ENCODE measurements at regions not wholly inside any gene's neighbourhood (a gene's known extent, or its start where the extent isn't known, plus 50 kb on each side); places are given as distances from the start of the nearest gene placed in this dataset.

DNA sequence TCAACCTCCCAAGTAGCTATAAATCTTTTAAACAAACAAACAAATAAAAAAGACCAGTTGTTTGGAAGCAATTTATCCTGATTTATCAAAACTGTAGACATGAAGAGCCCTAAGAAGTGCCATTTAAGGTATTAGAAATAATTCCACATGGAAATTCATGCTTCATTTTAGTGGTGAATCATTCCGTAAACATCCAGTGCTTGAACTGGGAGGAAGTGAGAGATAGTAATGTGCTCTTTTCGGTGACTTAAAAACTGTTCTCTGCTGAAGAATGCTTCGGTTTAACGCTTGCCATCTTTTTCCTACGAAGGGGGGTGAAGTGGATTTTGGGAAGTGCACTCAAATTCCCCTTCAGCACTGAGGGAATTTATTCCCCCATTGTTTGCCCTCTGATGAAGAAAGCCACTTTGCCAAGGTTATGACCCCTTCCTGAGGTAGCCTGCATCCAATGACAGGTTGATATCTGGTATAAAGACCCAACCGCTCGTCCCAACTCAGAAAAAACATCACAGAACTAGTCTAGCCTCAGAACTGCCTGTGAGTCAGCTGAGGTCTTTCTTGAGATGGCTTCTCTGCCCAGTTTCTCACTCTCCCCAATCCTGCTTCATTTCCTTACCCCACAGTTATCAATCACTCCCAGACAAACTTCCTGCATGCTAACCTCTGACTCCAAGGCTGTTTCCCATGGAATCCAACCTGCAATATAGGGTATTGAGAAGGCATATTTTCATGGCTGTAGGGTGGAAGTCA, 244.1 kb downstream of the AEBP2 start:
- H3K23ac ChIP-seq (ENCODE audit: low read length), result no peak overlapping the region
- H3K4ac ChIP-seq (ENCODE audit: low read depth, low read length), result no peak overlapping the region
- no peak overlapping the region for H3K27ac ChIP-seq (ENCODE audit: low read depth, low read length)
- no peak overlapping the region for H2AFZ ChIP-seq (ENCODE audit: insufficient read depth, low read length, poor library complexity)
- no peak overlapping the region for H3K18ac ChIP-seq (ENCODE audit: low read length)
- peaks cover 3% of the 10 kb centered on the region for H3K9me3 ChIP-seq (ENCODE audit: insufficient read depth, low read depth, low read length)
- H2BK120ac ChIP-seq (ENCODE audit: insufficient read depth, low read length, poor library complexity), result no peak overlapping the region
- no peak overlapping the region for H3K14ac ChIP-seq (ENCODE audit: low read length)
- no peaks in the 10 kb centered on the region for H3K79me1 ChIP-seq (ENCODE audit: low read length)
- no peak overlapping the region for H2BK5ac ChIP-seq (ENCODE audit: low read depth, low read length, poor library complexity)
- H3K27me3 ChIP-seq (ENCODE audit: insufficient read depth, low read length), result no peaks in the 10 kb centered on the region
- no peak overlapping the region for H3K4me2 ChIP-seq (ENCODE audit: low read length)
- H4K8ac ChIP-seq (ENCODE audit: low read depth, low read length), result no peak overlapping the region
- no peaks in the 10 kb centered on the region for H3K36me3 ChIP-seq (ENCODE audit: control insufficient read depth in 1 of 2, insufficient read depth in 2 of 2, low read length in 2 of 2)
- H3K79me2 ChIP-seq (ENCODE audit: control insufficient read depth, insufficient read depth, low read length, poor library complexity), result no peaks in the 10 kb centered on the region
- no peak overlapping the region for H2AK5ac ChIP-seq (ENCODE audit: low read length)
- H3K4me3 ChIP-seq (ENCODE audit: low read depth, low read length), result no peak overlapping the region
- no peak overlapping the region for H2BK12ac ChIP-seq (ENCODE audit: low read length)
- no peak overlapping the region for H4K12ac ChIP-seq (ENCODE audit: low read depth, low read length)
- H4K91ac ChIP-seq (ENCODE audit: low read depth, low read length), result no peak overlapping the region
- no CpG with 5 or more reads among the region's 7 CpGs for WGBS (ENCODE audit: extremely low coverage, insufficient coverage, insufficient read length)
- H3K4me1 ChIP-seq (ENCODE audit: control insufficient read depth in 1 of 2, insufficient read depth in 2 of 2, low read length in 2 of 2), result peaks cover 0 to 5% of the 10 kb centered on the region in 2 experiments
- H3K9ac ChIP-seq (ENCODE audit: low read length), result no peak overlapping the region
- no peak for DNase-seq

DNA sequence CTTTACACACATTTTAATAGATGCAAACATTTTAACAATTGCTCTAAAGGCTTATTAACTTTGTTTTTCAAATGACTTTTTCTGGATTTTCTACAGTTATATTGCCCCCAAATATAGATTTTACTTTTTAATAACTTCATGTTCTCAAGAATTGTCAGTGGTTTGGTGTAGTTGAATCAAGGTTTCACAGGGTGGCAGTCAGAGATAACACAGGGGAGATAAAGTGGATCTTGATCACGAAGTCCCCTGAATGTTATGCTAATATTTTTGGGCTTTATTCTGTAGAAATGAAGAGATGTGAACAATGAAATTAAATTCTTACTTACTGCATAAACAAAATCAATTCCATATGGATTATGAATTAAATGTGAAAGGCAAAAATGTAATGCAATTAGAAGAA, 248.1 kb downstream of the AEBP2 start:
- no peak overlapping the region for H2BK5ac ChIP-seq (ENCODE audit: low read depth, low read length, poor library complexity)
- no peak for DNase-seq
- no peak overlapping the region for H4K8ac ChIP-seq (ENCODE audit: low read depth, low read length)
- H2AK5ac ChIP-seq (ENCODE audit: low read length), result no peak overlapping the region
- H3K4me2 ChIP-seq (ENCODE audit: low read length), result no peak overlapping the region
- H2BK12ac ChIP-seq (ENCODE audit: low read length), result no peak overlapping the region
- H4K91ac ChIP-seq (ENCODE audit: low read depth, low read length), result no peak overlapping the region
- no peak overlapping the region for H3K14ac ChIP-seq (ENCODE audit: low read length)
- H3K27me3 ChIP-seq (ENCODE audit: insufficient read depth, low read length), result no peaks in the 10 kb centered on the region
- H3K9ac ChIP-seq (ENCODE audit: low read length), result no peak overlapping the region
- WGBS (ENCODE audit: extremely low coverage, insufficient coverage, insufficient read length), result no CpG with 5 or more reads among the region's 1 CpG
- H4K12ac ChIP-seq (ENCODE audit: low read depth, low read length), result no peak overlapping the region
- H3K79me1 ChIP-seq (ENCODE audit: low read length), result no peaks in the 10 kb centered on the region
- no peak overlapping the region for H2AFZ ChIP-seq (ENCODE audit: insufficient read depth, low read length, poor library complexity)
- H3K36me3 ChIP-seq (ENCODE audit: control insufficient read depth in 1 of 2, insufficient read depth in 2 of 2, low read length in 2 of 2), result no peaks in the 10 kb centered on the region
- H3K4me3 ChIP-seq (ENCODE audit: low read depth, low read length), result no peak overlapping the region
- H2BK120ac ChIP-seq (ENCODE audit: insufficient read depth, low read length, poor library complexity), result no peak overlapping the region
- peaks cover 0 to 5% of the 10 kb centered on the region in 2 experiments for H3K4me1 ChIP-seq (ENCODE audit: control insufficient read depth in 1 of 2, insufficient read depth in 2 of 2, low read length in 2 of 2)
- H3K9me3 ChIP-seq (ENCODE audit: insufficient read depth, low read depth, low read length), result no peaks in the 10 kb centered on the region
- H3K23ac ChIP-seq (ENCODE audit: low read length), result no peak overlapping the region
- H3K27ac ChIP-seq (ENCODE audit: low read depth, low read length), result no peak overlapping the region
- no peak overlapping the region for H3K4ac ChIP-seq (ENCODE audit: low read depth, low read length)
- H3K79me2 ChIP-seq (ENCODE audit: control insufficient read depth, insufficient read depth, low read length, poor library complexity), result no peaks in the 10 kb centered on the region
- H3K18ac ChIP-seq (ENCODE audit: low read length), result no peak overlapping the region

DNA sequence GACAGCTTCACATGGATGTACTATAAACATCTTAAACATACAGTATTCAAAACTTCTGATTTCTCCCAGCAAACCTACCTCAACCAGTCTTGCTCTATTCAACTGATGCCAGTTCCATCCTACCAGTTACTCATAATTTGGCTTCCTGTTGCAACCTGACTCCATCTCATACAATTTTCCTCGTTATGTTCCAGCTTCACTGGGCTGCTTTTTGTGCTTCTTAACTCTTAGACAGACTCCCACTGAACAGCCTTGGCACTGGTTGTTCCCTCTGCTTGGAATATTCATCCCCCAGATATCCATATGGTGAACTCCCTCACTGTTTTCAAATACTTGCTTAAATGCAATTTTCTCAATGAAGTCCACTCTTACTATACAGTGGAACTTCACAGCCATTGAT, 249.2 kb downstream of the AEBP2 start:
- Histone ChIP-seq H4K91ac (ENCODE audit: low read depth, low read length) (no peak overlapping the region), H3K23ac (ENCODE audit: low read length) (no peak overlapping the region), H3K9me3 (ENCODE audit: insufficient read depth, low read depth, low read length) (no peaks in the 10 kb centered on the region), H2AK5ac (ENCODE audit: low read length) (no peak overlapping the region), H3K27ac (ENCODE audit: low read depth, low read length) (no peak overlapping the region), H4K12ac (ENCODE audit: low read depth, low read length) (no peak overlapping the region), H2BK5ac (ENCODE audit: low read depth, low read length, poor library complexity) (no peak overlapping the region), H3K27me3 (ENCODE audit: insufficient read depth, low read length) (no peaks in the 10 kb centered on the region), H3K36me3 (ENCODE audit: control insufficient read depth in 1 of 2, insufficient read depth in 2 of 2, low read length in 2 of 2) (no peaks in the 10 kb centered on the region), H3K79me2 (ENCODE audit: control insufficient read depth, insufficient read depth, low read length, poor library complexity) (no peaks in the 10 kb centered on the region), H3K9ac (ENCODE audit: low read length) (no peak overlapping the region), H3K4ac (ENCODE audit: low read depth, low read length) (no peak overlapping the region), H2BK120ac (ENCODE audit: insufficient read depth, low read length, poor library complexity) (no peak overlapping the region), H3K79me1 (ENCODE audit: low read length) (no peaks in the 10 kb centered on the region), H3K4me3 (ENCODE audit: low read depth, low read length) (no peak overlapping the region), H2AFZ (ENCODE audit: insufficient read depth, low read length, poor library complexity) (no peak overlapping the region), H3K4me1 (ENCODE audit: control insufficient read depth in 1 of 2, insufficient read depth in 2 of 2, low read length in 2 of 2) (peaks cover 0 to 2% of the 10 kb centered on the region in 2 experiments), H3K14ac (ENCODE audit: low read length) (no peak overlapping the region), H2BK12ac (ENCODE audit: low read length) (no peak overlapping the region), H4K8ac (ENCODE audit: low read depth, low read length) (no peak overlapping the region), H3K4me2 (ENCODE audit: low read length) (no peak overlapping the region), H3K18ac (ENCODE audit: low read length) (no peak overlapping the region)
- no peak for DNase-seq
- WGBS (ENCODE audit: extremely low coverage, insufficient coverage, insufficient read length), result no CpG with 5 or more reads among the region's 1 CpG

DNA sequence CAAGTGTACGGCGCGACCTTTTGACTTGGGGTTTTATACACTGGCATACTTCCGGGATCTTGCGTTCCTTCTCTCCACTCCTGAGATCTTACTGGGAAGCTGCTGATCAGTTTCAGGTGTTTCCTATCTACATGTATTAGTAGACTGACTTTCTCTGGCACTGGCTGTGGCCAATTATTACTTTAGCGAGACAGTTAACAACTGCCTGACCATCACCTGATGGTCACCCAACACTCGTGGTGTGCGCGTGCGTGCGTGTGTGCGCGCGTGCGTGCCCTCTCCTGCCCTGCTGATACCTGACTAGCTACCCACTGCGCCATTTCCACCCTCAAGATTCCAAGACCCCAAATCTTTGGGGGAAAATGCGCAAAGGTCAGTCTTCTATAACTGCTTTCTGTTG, 249.9 kb downstream of the AEBP2 start:
- Histone ChIP-seq H3K4me2 (ENCODE audit: low read length) (no peak overlapping the region), H3K14ac (ENCODE audit: low read length) (no peak overlapping the region), H3K9ac (ENCODE audit: low read length) (no peak overlapping the region), H4K12ac (ENCODE audit: low read depth, low read length) (no peak overlapping the region), H4K91ac (ENCODE audit: low read depth, low read length) (no peak overlapping the region), H2BK5ac (ENCODE audit: low read depth, low read length, poor library complexity) (no peak overlapping the region), H3K36me3 (ENCODE audit: control insufficient read depth in 1 of 2, insufficient read depth in 2 of 2, low read length in 2 of 2) (no peaks in the 10 kb centered on the region), H3K23ac (ENCODE audit: low read length) (no peak overlapping the region), H2BK12ac (ENCODE audit: low read length) (no peak overlapping the region), H2AFZ (ENCODE audit: insufficient read depth, low read length, poor library complexity) (no peak overlapping the region), H3K79me2 (ENCODE audit: control insufficient read depth, insufficient read depth, low read length, poor library complexity) (no peaks in the 10 kb centered on the region), H3K27me3 (ENCODE audit: insufficient read depth, low read length) (no peaks in the 10 kb centered on the region), H2AK5ac (ENCODE audit: low read length) (no peak overlapping the region), H3K4me1 (ENCODE audit: control insufficient read depth in 1 of 2, insufficient read depth in 2 of 2, low read length in 2 of 2) (no peaks in the 10 kb centered on the region), H3K18ac (ENCODE audit: low read length) (no peak overlapping the region), H3K4me3 (ENCODE audit: low read depth, low read length) (no peak overlapping the region), H3K9me3 (ENCODE audit: insufficient read depth, low read depth, low read length) (no peaks in the 10 kb centered on the region), H4K8ac (ENCODE audit: low read depth, low read length) (no peak overlapping the region), H3K27ac (ENCODE audit: low read depth, low read length) (no peak overlapping the region), H2BK120ac (ENCODE audit: insufficient read depth, low read length, poor library complexity) (no peak overlapping the region), H3K79me1 (ENCODE audit: low read length) (no peaks in the 10 kb centered on the region), H3K4ac (ENCODE audit: low read depth, low read length) (no peak overlapping the region)
- no peak for DNase-seq
- no CpG with 5 or more reads among the region's 17 CpGs for WGBS (ENCODE audit: extremely low coverage, insufficient coverage, insufficient read length)
